ENCODE measurements at regions not wholly inside any gene's neighbourhood (a gene's known extent, or its start where the extent isn't known, plus 50 kb on each side); places are given as distances from the start of the nearest gene placed in this dataset.

GRCh38 chr12:5309654-5310053 is 122.3 kb upstream of the NTF3 start:
- Mint-ChIP-seq H3K9me3 (peaks cover 6% of the 10 kb centered on the region), H3K4me1 (no peaks in the 10 kb centered on the region), H3K27ac (no peak overlapping the region), H3K36me3 (ENCODE audit: low read depth) (no peaks in the 10 kb centered on the region; the same call in 2 of the 3 replicates), H3K27me3 (ENCODE audit: insufficient read depth, low read depth, poor library complexity) (no peaks in the 10 kb centered on the region), H3K4me3 (no peak overlapping the region)
- Histone ChIP-seq H3F3A (replicated peaks; ENCODE audit: low read depth) (no peaks in the 10 kb centered on the region), H3K27ac (ENCODE audit: low read depth) (no peak overlapping the region), H3K79me2 (replicated peaks; ENCODE audit: insufficient read depth) (no peaks in the 10 kb centered on the region), H3K36me3 (ENCODE audit: insufficient read depth) (peaks cover 5% of the 10 kb centered on the region; the same call in 1 of the 2 replicates), H3K27me3 (ENCODE audit: insufficient read depth) (no peaks in the 10 kb centered on the region; the same call in 1 of the 2 replicates), H3K4me1 (ENCODE audit: insufficient read depth) (no peaks in the 10 kb centered on the region), H2AFZ (no peak overlapping the region), H3K9me2 (ENCODE audit: insufficient read depth) (peaks cover 16% of the 10 kb centered on the region), H3K4me2 (no peak overlapping the region), H4K20me1 (replicated peaks; ENCODE audit: insufficient read depth) (peaks cover 2% of the 10 kb centered on the region; the same call in 1 of the 2 replicates), H3K4me3 (no peak overlapping the region)
- no peak for DNase-seq (ENCODE audit: low spot score)
- TF ChIP-seq CREB1 (CRISPR knock-in tag; IDR thresholded peaks at IDR 0.05; ENCODE audit: low read depth) (no peak), POLR2AphosphoS5 (IDR thresholded peaks at IDR 0.05; ENCODE audit: low read depth) (no peak), JUNB (IDR thresholded peaks at IDR 0.05; ENCODE audit: unreplicated experiment) (no peak)
- ATAC-seq, result no peak

GRCh38 chr12:5310151-5310550 is 121.8 kb upstream of the NTF3 start:
- no peak overlapping the region for H3K27ac Mint-ChIP-seq
- H3K27me3 ChIP-seq (ENCODE audit: insufficient read depth), result no peaks in the 10 kb centered on the region; the same call in 1 of the 2 replicates
- no peak for ATAC-seq
- no peak for TF ChIP-seq REST (IDR thresholded peaks at IDR 0.05; ENCODE audit: unreplicated experiment)
- TF ChIP-seq POLR2AphosphoS5 (IDR thresholded peaks at IDR 0.05; ENCODE audit: low read depth), result no peak
- no peak for TF ChIP-seq CTCF (conservative IDR thresholded peaks at IDR 0.05; ENCODE audit: low read depth in 2 of 2)
- H3K79me2 ChIP-seq (replicated peaks; ENCODE audit: insufficient read depth), result no peaks in the 10 kb centered on the region
- no peak overlapping the region for H3K4me3 ChIP-seq
- H3K27ac ChIP-seq (ENCODE audit: low read depth), result no peak overlapping the region
- no peak for DNase-seq (ENCODE audit: low spot score)
- peaks cover 5% of the 10 kb centered on the region; the same call in 1 of the 2 replicates for H3K36me3 ChIP-seq (ENCODE audit: insufficient read depth)
- peaks cover 16% of the 10 kb centered on the region for H3K9me2 ChIP-seq (ENCODE audit: insufficient read depth)
- H3K9me3 Mint-ChIP-seq, result peaks cover 10% of the 10 kb centered on the region
- H3K27me3 Mint-ChIP-seq (ENCODE audit: insufficient read depth, low read depth, poor library complexity), result no peaks in the 10 kb centered on the region
- H3K4me1 Mint-ChIP-seq, result no peaks in the 10 kb centered on the region
- no peak overlapping the region for H3K4me2 ChIP-seq
- H2AFZ ChIP-seq, result no peak overlapping the region
- H4K20me1 ChIP-seq (replicated peaks; ENCODE audit: insufficient read depth), result peaks cover 2% of the 10 kb centered on the region; the same call in 1 of the 2 replicates
- H3K4me1 ChIP-seq (ENCODE audit: insufficient read depth), result no peaks in the 10 kb centered on the region
- no peak overlapping the region for H3K4me3 Mint-ChIP-seq
- H3F3A ChIP-seq (replicated peaks; ENCODE audit: low read depth), result no peaks in the 10 kb centered on the region
- peaks cover 3% of the 10 kb centered on the region; the same call in 2 of the 3 replicates for H3K36me3 Mint-ChIP-seq (ENCODE audit: low read depth)
